GM13976 (cell line): ENCODE measurements at regions not wholly inside any gene's neighbourhood (a gene's known extent, or its start where the extent isn't known, plus 50 kb on each side); places are given as distances from the start of the nearest gene placed in this dataset.

Experiments used
- DNase-seq: peaks from one replicate; pipeline ENCODE4 v3.0.0; 2012; ENCODE audit warnings: low spot score
- in situ Hi-C: fragments of 300-500 bp; cut with MboI; formaldehyde crosslinking; loops from one replicate; pipeline ENCODE4 v1.12.0; 2022; ENCODE audit warnings: low sequenced_read_pairs, mixed read lengths, inconsistent platforms; ENCODE audit not compliant: unreplicated experiment
- TF ChIP-seq, protein P1 (sequence below): IDR thresholded peaks from 2 replicates; pipeline ENCODE4 v1.5.1; 2012; ENCODE audit warnings: borderline replicate concordance, mild to moderate bottlenecking; ENCODE audit not compliant: insufficient read depth; ENCODE audit errors: extremely low read depth, missing control alignments, control extremely low read depth

GRCh38 chr13:69331245-69331644 lies 776.4 kb upstream of the ATXN8OS start:
- in situ Hi-C loops, result no loop called here
- TF ChIP-seq, protein P1, sequence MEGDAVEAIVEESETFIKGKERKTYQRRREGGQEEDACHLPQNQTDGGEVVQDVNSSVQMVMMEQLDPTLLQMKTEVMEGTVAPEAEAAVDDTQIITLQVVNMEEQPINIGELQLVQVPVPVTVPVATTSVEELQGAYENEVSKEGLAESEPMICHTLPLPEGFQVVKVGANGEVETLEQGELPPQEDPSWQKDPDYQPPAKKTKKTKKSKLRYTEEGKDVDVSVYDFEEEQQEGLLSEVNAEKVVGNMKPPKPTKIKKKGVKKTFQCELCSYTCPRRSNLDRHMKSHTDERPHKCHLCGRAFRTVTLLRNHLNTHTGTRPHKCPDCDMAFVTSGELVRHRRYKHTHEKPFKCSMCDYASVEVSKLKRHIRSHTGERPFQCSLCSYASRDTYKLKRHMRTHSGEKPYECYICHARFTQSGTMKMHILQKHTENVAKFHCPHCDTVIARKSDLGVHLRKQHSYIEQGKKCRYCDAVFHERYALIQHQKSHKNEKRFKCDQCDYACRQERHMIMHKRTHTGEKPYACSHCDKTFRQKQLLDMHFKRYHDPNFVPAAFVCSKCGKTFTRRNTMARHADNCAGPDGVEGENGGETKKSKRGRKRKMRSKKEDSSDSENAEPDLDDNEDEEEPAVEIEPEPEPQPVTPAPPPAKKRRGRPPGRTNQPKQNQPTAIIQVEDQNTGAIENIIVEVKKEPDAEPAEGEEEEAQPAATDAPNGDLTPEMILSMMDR, result no peak
- DNase-seq, result no peak

DNA sequence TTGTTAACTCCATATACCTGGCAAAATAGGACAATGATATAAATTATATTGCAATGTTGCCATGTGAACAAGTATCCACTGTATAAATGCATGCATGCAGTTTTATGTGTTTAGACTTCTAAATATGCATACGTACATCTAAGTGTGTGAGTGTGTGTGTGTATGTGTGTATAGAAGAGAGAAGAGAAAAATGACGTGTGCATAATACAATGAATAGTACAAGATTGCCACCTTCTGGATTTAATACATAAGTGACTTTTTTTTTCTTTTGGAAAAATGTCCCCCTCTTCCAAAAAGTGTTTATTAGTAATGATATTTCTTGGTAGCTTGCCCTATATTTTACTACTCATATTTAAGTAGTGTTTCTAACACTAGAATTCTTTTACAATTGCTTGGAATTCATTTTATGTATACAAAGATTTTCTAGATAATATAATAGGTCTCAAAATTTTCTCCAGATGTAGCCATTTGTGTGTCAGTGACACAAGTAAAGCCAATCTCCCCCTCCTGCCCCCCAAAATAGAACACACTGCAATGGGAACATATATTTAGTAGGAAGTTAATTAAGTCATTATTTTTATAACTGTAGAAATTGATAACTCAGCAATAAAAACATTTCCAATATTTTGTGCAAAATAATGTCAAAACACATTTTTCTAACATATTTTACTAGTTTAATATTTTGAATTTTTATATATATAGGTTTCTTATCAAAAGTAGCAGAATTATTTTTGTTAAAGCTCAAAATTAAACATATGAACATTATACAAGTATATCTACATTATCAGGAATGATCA lies 783.3 kb upstream of the ATXN8OS start:
- in situ Hi-C loops, result no loop called here
- DNase-seq, result no peak

DNA sequence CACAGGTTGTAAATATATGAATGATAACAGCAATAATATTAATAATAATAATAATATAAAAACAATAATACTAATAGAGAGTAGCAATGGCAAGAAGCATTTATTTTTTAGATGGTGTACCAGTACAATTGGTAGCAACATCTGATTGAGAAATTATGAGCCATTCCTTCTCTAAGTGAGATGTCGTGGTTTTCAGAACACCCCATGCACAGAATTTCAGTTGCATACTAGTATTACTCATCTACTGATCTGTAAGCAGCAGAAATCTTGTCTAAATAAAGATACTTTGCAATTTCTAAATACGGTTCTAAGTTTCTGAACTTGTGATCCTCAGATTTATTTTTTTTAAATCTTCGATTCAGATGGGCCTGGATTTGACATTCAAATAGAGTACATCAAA lies 788.0 kb upstream of the ATXN8OS start:
- DNase-seq, result no peak
- TF ChIP-seq, protein P1, result no peak
- in situ Hi-C loops, result no loop called here

More for the DNA sequence above, 783.3 kb upstream of the ATXN8OS start:
- TF ChIP-seq, protein P1, result no peak

GRCh38 chr13:69315039-69315438 lies 792.6 kb upstream of the ATXN8OS start:
- in situ Hi-C loops, result no loop called here
- TF ChIP-seq, protein P1, result no peak
- DNase-seq, result no peak

GRCh38 chr13:69306766-69307165 lies 800.9 kb upstream of the ATXN8OS start:
- TF ChIP-seq, protein P1, result no peak
- in situ Hi-C loops, result no loop called here
- DNase-seq, result no peak

- no peak for DNase-seq
- TF ChIP-seq, protein P1, result no peak
- in situ Hi-C loops, result no loop called here
These were observed 807.5 kb upstream of the ATXN8OS start for GRCh38 chr13:69300131-69300530.

DNA sequence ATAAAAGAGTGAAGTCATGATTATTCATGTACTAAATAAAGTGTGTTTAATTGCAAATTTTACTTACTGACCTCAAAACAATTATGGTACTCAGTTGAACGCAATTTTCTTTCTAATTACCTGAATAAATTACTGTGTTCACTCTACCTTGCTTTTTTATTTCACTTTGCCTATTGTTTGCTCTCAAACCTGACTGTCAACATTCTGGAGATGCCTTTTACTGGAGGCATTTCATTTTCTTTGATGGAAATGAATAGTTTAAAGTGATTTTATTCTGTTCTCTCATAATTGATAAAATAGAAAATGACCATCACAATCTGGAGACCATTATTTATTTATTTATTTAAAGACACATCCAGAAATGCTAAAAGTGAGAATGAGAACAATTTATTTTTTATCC lies 811.5 kb upstream of the ATXN8OS start:
- TF ChIP-seq, protein P1, result no peak
- DNase-seq, result no peak
- in situ Hi-C loops, result no loop called here
